ENCODE measurements at regions not wholly inside any gene's neighbourhood (a gene's known extent, or its start where the extent isn't known, plus 50 kb on each side); places are given as distances from the start of the nearest gene placed in this dataset.

DNA sequence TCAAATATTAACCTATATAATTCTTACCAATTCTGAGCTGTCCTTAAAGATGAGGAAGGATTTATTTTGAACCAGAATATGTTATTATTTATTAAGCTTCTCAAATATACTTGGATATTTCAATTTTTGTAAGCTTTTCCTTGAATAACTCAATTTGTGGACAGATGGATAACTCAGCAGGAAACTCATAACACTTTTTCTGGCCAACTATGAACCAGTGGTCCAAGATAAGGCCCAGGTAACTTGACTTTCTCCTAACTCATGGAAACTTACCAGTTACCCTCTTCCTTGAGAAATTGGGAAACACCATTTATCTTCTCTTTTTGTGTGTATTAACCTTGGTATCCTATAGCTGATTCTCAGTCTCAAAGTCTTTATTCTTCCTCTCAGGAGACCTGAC lies 427.5 kb upstream of the SYNCRIP start:
- TF ChIP-seq, protein P1, sequence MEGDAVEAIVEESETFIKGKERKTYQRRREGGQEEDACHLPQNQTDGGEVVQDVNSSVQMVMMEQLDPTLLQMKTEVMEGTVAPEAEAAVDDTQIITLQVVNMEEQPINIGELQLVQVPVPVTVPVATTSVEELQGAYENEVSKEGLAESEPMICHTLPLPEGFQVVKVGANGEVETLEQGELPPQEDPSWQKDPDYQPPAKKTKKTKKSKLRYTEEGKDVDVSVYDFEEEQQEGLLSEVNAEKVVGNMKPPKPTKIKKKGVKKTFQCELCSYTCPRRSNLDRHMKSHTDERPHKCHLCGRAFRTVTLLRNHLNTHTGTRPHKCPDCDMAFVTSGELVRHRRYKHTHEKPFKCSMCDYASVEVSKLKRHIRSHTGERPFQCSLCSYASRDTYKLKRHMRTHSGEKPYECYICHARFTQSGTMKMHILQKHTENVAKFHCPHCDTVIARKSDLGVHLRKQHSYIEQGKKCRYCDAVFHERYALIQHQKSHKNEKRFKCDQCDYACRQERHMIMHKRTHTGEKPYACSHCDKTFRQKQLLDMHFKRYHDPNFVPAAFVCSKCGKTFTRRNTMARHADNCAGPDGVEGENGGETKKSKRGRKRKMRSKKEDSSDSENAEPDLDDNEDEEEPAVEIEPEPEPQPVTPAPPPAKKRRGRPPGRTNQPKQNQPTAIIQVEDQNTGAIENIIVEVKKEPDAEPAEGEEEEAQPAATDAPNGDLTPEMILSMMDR (IDR thresholded peaks at IDR 0.05): no peak
- TF ChIP-seq POLR2A (IDR thresholded peaks at IDR 0.05) (no peak), POLR2AphosphoS5 (IDR thresholded peaks at IDR 0.05) (no peak)

Data from prostate gland (tissue), 2 donors.